Esophagus muscularis mucosa (tissue), 4 donors: ENCODE measurements at regions not wholly inside any gene's neighbourhood (a gene's known extent, or its start where the extent isn't known, plus 50 kb on each side); places are given as distances from the start of the nearest gene placed in this dataset.

ENCODE experiments used
- DNase-seq: peaks from one replicate; pipeline ENCODE4 v3.0.0-alpha.2; 2017; ENCODE audit errors: extremely low spot score
- H3K27ac ChIP-seq, 4 donors: fragments of 200-600 bp; sonication (generic); replicated peaks in 1 of 4; 1 replicate in 3 of 4; 2 replicates in 1 of 4; pipeline ENCODE4 v1.5.1; 2016 to 2019; ENCODE audit warnings: mild to moderate bottlenecking in 1 of 4
- H3K27me3 ChIP-seq, 4 donors: fragments of 200-600 bp; sonication (generic); one replicate each; pipeline versions ENCODE4 v1.5.1 to v1.6.0; 2016 to 2019
- H3K36me3 ChIP-seq, 4 donors: fragments of 200-600 bp; sonication (generic); one replicate each; pipeline ENCODE4 v1.5.1; 2016 to 2019
- H3K4me1 ChIP-seq, 4 donors: fragments of 200-600 bp; sonication (generic); one replicate each; pipeline ENCODE4 v1.5.1; 2016 to 2019
- H3K4me3 ChIP-seq, 4 donors: fragments of 200-600 bp; sonication (generic); 1 replicate in 2 of 4; 2 replicates in 2 of 4; pipeline ENCODE4 v1.5.1; 2016 to 2019; ENCODE audit warnings: mild to moderate bottlenecking in 4 of 4, moderate library complexity in 1 of 4
- H3K9me3 ChIP-seq, 4 donors: fragments of 200-600 bp; sonication (generic); 1 replicate in 3 of 4; 2 replicates in 1 of 4; pipeline ENCODE4 v1.5.1; 2016 to 2019
- CTCF ChIP-seq, 3 experiments: fragments of 200-600 bp in 2 of 3; fragments of 450-650 bp in 1 of 3; sonication (generic) in 2 of 3; IDR thresholded peaks; one replicate each; pipeline ENCODE4 v1.5.1; 2017 to 2019; ENCODE audit warnings: antibody characterized with exemption in 3 of 3, mild to moderate bottlenecking in 2 of 3, moderate library complexity in 1 of 3
- EP300 ChIP-seq: sonication (generic); formaldehyde crosslinking; IDR thresholded peaks from one replicate; pipeline ENCODE4 v1.6.1; 2017; ENCODE audit warnings: antibody characterized with exemption
- POLR2A ChIP-seq: fragments of 450-650 bp; IDR thresholded peaks from one replicate; pipeline ENCODE4 v1.6.1; 2017; ENCODE audit warnings: antibody characterized with exemption, moderate library complexity, mild to moderate bottlenecking, low read depth
- POLR2AphosphoS5 ChIP-seq, 2 donors: sonication (generic); formaldehyde crosslinking; IDR thresholded peaks; one replicate each; pipeline ENCODE4 v1.6.1; 2017; ENCODE audit warnings: antibody characterized with exemption in 2 of 2
- WGBS: methylation state at CpG from one replicate; pipeline ENCODE4 v1.1.5; 2018; 5-methylcytosine and 5-hydroxymethylcytosine counted together
- intact Hi-C: fragments of 100-400 bp; cut with DNase I; formaldehyde crosslinking; loops from one replicate; pipeline ENCODE4 v1.15.1; 2023

- Histone ChIP-seq H3K27me3 (no peaks in the 10 kb centered on the region), H3K27ac (no peak overlapping the region), H3K4me1 (no peaks in the 10 kb centered on the region), H3K9me3 (no peaks in the 10 kb centered on the region), H3K36me3 (no peaks in the 10 kb centered on the region), H3K4me3 (no peak overlapping the region)
- no peak for TF ChIP-seq POLR2AphosphoS5 (IDR thresholded peaks at IDR 0.05)
- no peak for TF ChIP-seq CTCF (IDR thresholded peaks at IDR 0.05)
- TF ChIP-seq POLR2A: no peak
- no peak for TF ChIP-seq EP300
- DNase-seq: no peak
- no CpG with 5 or more reads among the region's 3 CpGs for WGBS
- intact Hi-C loops: no loop called here
These were observed 51.0 kb upstream of the NLGN4Y start for GRCh38 chrY:14473320-14473719.
